BJ (cell line): ENCODE measurements at regions not wholly inside any gene's neighbourhood (a gene's known extent, or its start where the extent isn't known, plus 50 kb on each side); places are given as distances from the start of the nearest gene placed in this dataset.

ENCODE experiments used
- CTCF ChIA-PET: fragments of 350-600 bp; formaldehyde crosslinking; extraction: SDS; loops from one replicate; lab custom pipeline; 2021; ENCODE audit warnings: antibody characterized with exemption, inconsistent platforms; lab: Yijun Ruan, JAX
- POLR2A ChIA-PET: fragments of 300-600 bp; sonication (Branson Sonifier 250); formaldehyde crosslinking; extraction: SDS; loops from one replicate; lab custom pipeline; 2021; ENCODE audit warnings: antibody characterized with exemption; lab: Charles Lee
- DNase-seq: peaks from one replicate; pipeline ENCODE4 v3.0.0-alpha.2; 2011; ENCODE audit warnings: low read depth
- H3K27me3 ChIP-seq: 2 replicates; pipeline ENCODE4 v1.6.0; 2011; ENCODE audit warnings: low read length; ENCODE audit not compliant: control insufficient read depth, insufficient read depth
- H3K36me3 ChIP-seq: 2 replicates; pipeline ENCODE4 v1.5.1; 2011; ENCODE audit warnings: low read length; ENCODE audit not compliant: control insufficient read depth, insufficient read depth
- H3K4me3 ChIP-seq: 2 replicates; pipeline ENCODE4 v1.5.1; 2011; ENCODE audit warnings: low read depth, mild to moderate bottlenecking, control low read depth, low read length
- CTCF ChIP-seq: IDR thresholded peaks from 2 replicates; pipeline ENCODE4 v1.5.1; 2011; ENCODE audit warnings: low read depth, mild to moderate bottlenecking, control low read depth, inconsistent platforms, low read length, moderate library complexity; ENCODE audit not compliant: insufficient read depth

DNA sequence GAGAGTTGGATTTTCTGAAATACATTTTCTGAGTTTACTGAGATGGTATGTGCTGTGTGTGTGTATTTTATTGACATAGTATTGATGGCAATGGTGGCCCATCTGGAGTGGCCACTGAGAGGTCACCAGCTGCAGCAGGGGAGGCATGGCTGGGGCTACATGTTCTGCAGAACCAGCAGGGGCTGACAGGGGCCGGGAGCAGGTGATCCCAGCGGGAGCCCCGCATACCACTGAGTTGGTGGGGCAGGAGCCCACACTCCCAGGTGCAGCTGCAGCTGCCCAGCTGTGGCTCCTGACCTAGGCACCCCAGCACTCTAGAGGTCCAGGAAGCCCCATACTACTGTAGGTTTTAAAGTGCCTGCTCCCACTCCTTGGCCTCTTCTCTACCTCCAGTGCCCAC lies 1044.2 kb upstream of the CDH9 start:
- Histone ChIP-seq H3K4me3 (no peak overlapping the region), H3K27me3 (no peaks in the 10 kb centered on the region), H3K36me3 (no peaks in the 10 kb centered on the region)
- ChIA-PET CTCF (no interaction called here), POLR2A (no interaction called here)
- TF ChIP-seq CTCF = no peak
- no peak for DNase-seq

DNA sequence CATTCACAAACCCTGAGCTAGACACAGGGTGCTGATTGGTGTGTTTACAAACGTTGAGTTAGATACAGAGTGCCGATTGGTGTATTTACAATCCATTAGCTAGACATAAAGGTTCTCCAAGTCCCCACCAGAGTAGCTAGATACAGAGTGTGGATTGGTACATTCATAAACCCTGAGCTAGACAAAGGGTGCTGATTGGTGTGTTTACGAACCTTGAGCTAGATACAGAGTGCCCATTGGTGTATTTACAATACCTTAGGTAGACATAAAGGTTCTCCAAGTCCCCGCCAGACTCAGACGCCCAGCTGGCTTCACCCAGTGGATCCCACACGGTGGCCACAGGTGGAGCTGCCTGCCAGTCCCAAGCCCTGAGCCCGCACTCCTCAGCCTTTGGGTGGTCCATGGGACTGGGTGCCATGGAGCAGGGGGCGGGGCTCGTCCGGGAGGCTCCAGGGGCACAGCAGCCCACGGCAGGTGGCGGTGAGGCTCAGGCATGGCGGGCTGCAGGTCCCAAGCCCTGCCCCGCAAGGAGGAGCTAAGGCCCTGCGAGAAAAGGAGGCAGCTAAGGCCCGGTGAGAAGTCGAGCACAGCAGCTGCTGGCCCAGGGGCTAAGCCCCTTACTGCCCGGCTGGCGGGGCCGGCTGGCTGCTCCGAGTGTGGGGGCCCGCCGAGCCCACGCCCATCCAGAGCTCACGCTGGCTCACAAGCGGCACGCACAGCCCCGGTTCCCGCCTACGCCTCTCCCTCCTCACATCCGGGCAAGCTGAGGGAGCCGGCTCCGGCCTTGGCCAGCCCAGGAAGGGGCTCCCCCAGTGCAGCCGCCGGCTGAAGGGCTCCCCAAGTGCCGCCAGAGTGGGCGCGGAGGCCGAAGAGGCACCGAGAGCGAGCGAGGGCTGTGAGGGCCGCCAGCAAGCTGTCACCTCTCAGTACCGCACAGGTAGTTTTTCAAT lies 1039.2 kb upstream of the CDH9 start:
- ChIA-PET POLR2A (no interaction called here), CTCF (no interaction called here)
- no peak for DNase-seq
- no peak for TF ChIP-seq CTCF
- H3K36me3 ChIP-seq = no peaks in the 10 kb centered on the region
- no peaks in the 10 kb centered on the region for H3K27me3 ChIP-seq
- no peak overlapping the region for H3K4me3 ChIP-seq

DNA sequence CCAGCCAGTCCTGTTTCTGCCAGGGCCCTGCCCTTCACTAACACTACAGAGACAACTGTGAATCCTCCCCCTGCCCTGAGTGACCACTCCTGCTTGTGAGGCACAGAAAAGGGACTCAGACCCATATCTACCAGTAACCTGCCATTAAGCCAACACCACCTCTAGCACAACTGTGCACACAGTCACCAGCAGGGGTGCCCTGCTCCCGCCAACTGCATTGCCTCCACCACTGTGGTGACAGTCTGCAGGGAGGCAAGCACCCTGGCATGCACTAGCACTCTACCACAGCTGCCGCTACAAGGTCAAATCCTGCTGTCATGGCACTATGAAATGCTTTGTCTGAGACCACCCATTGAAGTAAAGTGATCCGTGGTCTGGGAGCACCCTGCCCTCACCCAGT lies 1028.5 kb upstream of the CDH9 start:
- CTCF ChIA-PET = no interaction called here
- no peak for DNase-seq
- Histone ChIP-seq H3K36me3 (no peaks in the 10 kb centered on the region), H3K4me3 (no peak overlapping the region), H3K27me3 (no peaks in the 10 kb centered on the region)
- POLR2A ChIA-PET = no interaction called here
- no peak for TF ChIP-seq CTCF

DNA sequence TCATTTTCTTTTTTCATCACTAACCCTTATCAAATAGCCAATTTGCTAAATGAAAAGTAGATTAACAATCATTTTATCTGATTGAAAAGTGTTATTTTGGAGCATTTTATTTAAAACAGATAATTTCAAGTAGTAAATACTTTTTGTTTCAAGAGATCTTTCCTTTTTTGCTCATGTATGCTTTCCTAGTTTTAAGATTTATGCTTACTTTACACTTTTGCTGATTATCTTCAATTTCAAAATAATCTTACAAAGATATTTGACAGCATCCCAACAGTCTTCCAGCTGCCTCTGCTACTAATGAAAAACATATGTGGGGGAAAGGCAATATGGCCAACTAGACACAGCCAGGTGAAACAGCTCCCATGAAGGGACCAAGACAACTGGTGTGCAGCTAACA lies 1027.3 kb upstream of the CDH9 start:
- CTCF ChIA-PET = no interaction called here
- H3K4me3 ChIP-seq = no peak overlapping the region
- no peaks in the 10 kb centered on the region for H3K27me3 ChIP-seq
- no peaks in the 10 kb centered on the region for H3K36me3 ChIP-seq
- TF ChIP-seq CTCF = no peak
- DNase-seq = no peak
- POLR2A ChIA-PET = no interaction called here

DNA sequence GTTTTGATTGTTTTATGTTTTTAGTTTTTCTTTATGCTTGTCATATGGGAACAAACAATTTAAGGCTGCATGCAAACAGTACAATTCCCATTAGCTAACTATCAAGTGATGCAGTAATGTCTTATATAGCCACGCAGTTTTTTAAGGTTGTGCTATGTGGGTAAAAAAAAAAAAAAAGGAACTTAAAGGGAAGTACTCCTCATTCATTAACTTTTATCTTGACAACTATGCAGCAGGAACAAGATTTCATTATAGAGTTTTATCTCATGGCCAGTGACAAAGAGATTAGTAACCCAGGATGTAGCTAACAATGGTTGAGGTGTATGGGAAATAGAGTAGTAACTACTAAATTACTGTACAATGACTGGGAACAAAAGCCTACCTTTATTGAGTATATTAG lies 1008.2 kb upstream of the CDH9 start:
- TF ChIP-seq CTCF = no peak
- CTCF ChIA-PET = no interaction called here
- Histone ChIP-seq H3K36me3 (no peaks in the 10 kb centered on the region), H3K27me3 (no peaks in the 10 kb centered on the region), H3K4me3 (no peak overlapping the region)
- POLR2A ChIA-PET = no interaction called here
- no peak for DNase-seq
